ENCODE measurements at regions not wholly inside any gene's neighbourhood (a gene's known extent, or its start where the extent isn't known, plus 50 kb on each side); places are given as distances from the start of the nearest gene placed in this dataset.

- TF ChIP-seq TIGD3 (CRISPR knock-in tag; IDR thresholded peaks at IDR 0.05; ENCODE audit: borderline replicate concordance) (no peak), ATF7 (IDR thresholded peaks at IDR 0.05) (peak; percentile 66), ATF7 (CRISPR knock-in tag; IDR thresholded peaks at IDR 0.05) (no peak), GFI1 (CRISPR knock-in tag; IDR thresholded peaks at IDR 0.05; ENCODE audit: borderline replicate concordance) (no peak), SYNCRIP (IDR thresholded peaks at IDR 0.05; ENCODE audit: insufficient read depth, low read depth, low read length) (no peak), RARG (CRISPR knock-in tag; IDR thresholded peaks at IDR 0.05; ENCODE audit: low read depth) (no peak), ZNF660 (CRISPR knock-in tag; IDR thresholded peaks at IDR 0.05; ENCODE audit: borderline replicate concordance, low read depth) (no peak), SMAD3 (CRISPR knock-in tag; IDR thresholded peaks at IDR 0.05) (no peak), POLR2AphosphoS2 (IDR thresholded peaks at IDR 0.05; ENCODE audit: low read depth, low read length) (no peak), ZNF749 (CRISPR knock-in tag; IDR thresholded peaks at IDR 0.05; ENCODE audit: borderline replicate concordance) (no peak), ZNF564 (CRISPR knock-in tag; IDR thresholded peaks at IDR 0.05) (peak; percentile 95)
- H3K27ac ChIP-seq (ENCODE audit: extremely low read length, insufficient read depth, low read length), result no peak overlapping the region
- DNase-seq (ENCODE audit: low spot score) (peak; percentile 37), FAIRE-seq (no peak), ATAC-seq (no peak)
- no peaks in the 10 kb centered on the region for H3K9me3 ChIP-seq (ENCODE audit: low read length)
- H2AFZ ChIP-seq (ENCODE audit: low read length), result peak overlapping the region; percentile 11
- H3K9ac ChIP-seq (ENCODE audit: insufficient read depth, low read depth, low read length), result no peak overlapping the region
- H3K4me2 ChIP-seq (ENCODE audit: low read depth, low read length), result no peak overlapping the region
- no peaks in the 10 kb centered on the region for H3K27me3 ChIP-seq (ENCODE audit: control insufficient read depth in 1 of 2, insufficient read depth in 2 of 2, low read length in 2 of 2)
- H3K4me1 ChIP-seq (ENCODE audit: insufficient read depth, low read length), result peaks cover 48% of the 10 kb centered on the region
- in situ Hi-C loops (cut with HindIII; ENCODE audit: extremely low pct_ligation_motif_present, low pct_unique_long_range_greater_than_20kb), result no loop called here
- H3K79me2 ChIP-seq (ENCODE audit: insufficient read depth, low read length), result no peaks in the 10 kb centered on the region
- BruUV-seq (replicated peaks), result no TSS peak
- ChIA-PET CTCF (ENCODE audit: low intra/inter-chr PET ratio, low total read pairs) (no interaction called here), POLR2A (no interaction called here)
- H4K20me1 ChIP-seq (ENCODE audit: insufficient read depth, low read length), result no peaks in the 10 kb centered on the region
- intact Hi-C loops (cut with micrococcal nuclease; ENCODE audit: unreplicated experiment), result no loop called here
- no peaks in the 10 kb centered on the region for H3K36me3 ChIP-seq (replicated peaks in 1 of 2; ENCODE audit: control insufficient read depth in 1 of 2, insufficient read depth in 2 of 2, low read length in 2 of 2)
- H3K4me3 ChIP-seq (replicated peaks in 1 of 3; ENCODE audit: insufficient read depth in 1 of 3, low read depth in 2 of 3, low read length in 3 of 3), result no peak overlapping the region
- WGBS (ENCODE audit: low lambda C conversion rate), result 50% methylated on average over 2 of the region's 2 CpGs
Measured at GRCh38 chr7:156532016-156532602, 108.5 kb upstream of the RNF32 start.

Measured in HepG2 (cell line).